ENCODE measurements at regions not wholly inside any gene's neighbourhood (a gene's known extent, or its start where the extent isn't known, plus 50 kb on each side); places are given as distances from the start of the nearest gene placed in this dataset.

- no peak overlapping the region for H3T11ph ChIP-seq (ENCODE audit: low read length)
- H3K27ac ChIP-seq (ENCODE audit: insufficient read length, low read depth, low read length) = no peak overlapping the region
- TF ChIP-seq CTCF (conservative IDR thresholded peaks at IDR 0.05) = peak; percentile 85
- no peak overlapping the region for H3K23ac ChIP-seq (ENCODE audit: insufficient read length, low read depth, low read length)
- H4K20me1 ChIP-seq (ENCODE audit: control insufficient read depth, insufficient read depth, insufficient read length) = no peaks in the 10 kb centered on the region
- no peak overlapping the region for H2AFZ ChIP-seq (ENCODE audit: low read length)
- H3K9me3 Mint-ChIP-seq = no peaks in the 10 kb centered on the region
- H3K56ac ChIP-seq (ENCODE audit: insufficient read length, low read depth, low read length) = no peak overlapping the region
- H4K8ac ChIP-seq (replicated peaks; ENCODE audit: insufficient read length, low read depth, low read length) = no peak overlapping the region
- H3K23me2 ChIP-seq (ENCODE audit: insufficient read length, low read depth, low read length, poor library complexity, severe bottlenecking) = no peaks in the 10 kb centered on the region
- H2BK120ac ChIP-seq (ENCODE audit: low read depth, low read length, poor library complexity, severe bottlenecking) = no peak overlapping the region
- no peaks in the 10 kb centered on the region; the same call in none of the 2 replicates for H3K27me3 Mint-ChIP-seq (ENCODE audit: low read depth)
- H3K27ac Mint-ChIP-seq = no peak overlapping the region
- H3K79me1 ChIP-seq (ENCODE audit: insufficient read depth, low read depth, low read length, poor library complexity, severe bottlenecking) = no peaks in the 10 kb centered on the region
- no peaks in the 10 kb centered on the region for H3K79me2 ChIP-seq (ENCODE audit: insufficient read depth, low read length)
- 0 out of 2 replicates have a peak, but pooled peaks cover 2% of the 10 kb centered on the region for H3K4me1 ChIP-seq (ENCODE audit: insufficient read depth, low read length)
- H3K4me1 Mint-ChIP-seq = peaks cover 9 to 10% of the 10 kb centered on the region in 2 experiments
- H3K4ac ChIP-seq (ENCODE audit: low read depth, low read length) = no peak overlapping the region
- H2BK20ac ChIP-seq (ENCODE audit: low read depth, low read length, poor library complexity, severe bottlenecking) = no peak overlapping the region
- H3K4me2 ChIP-seq (ENCODE audit: insufficient read depth, insufficient read length, low read length) = no peak overlapping the region
- no peak overlapping the region for H2AK5ac ChIP-seq (ENCODE audit: insufficient read length, low read length)
- no peaks in the 10 kb centered on the region for H3K9me3 ChIP-seq (ENCODE audit: control insufficient read depth, low read depth, low read length)
- no peak overlapping the region for H3K4me3 Mint-ChIP-seq
- H3K18ac ChIP-seq (ENCODE audit: insufficient read length, low read depth, low read length) = no peak overlapping the region
- no peaks in the 10 kb centered on the region for H3K36me3 Mint-ChIP-seq (ENCODE audit: insufficient read depth in 1 of 3, low read depth in 3 of 3)
- no peak overlapping the region for H2BK5ac ChIP-seq (ENCODE audit: insufficient read length, low read length)
- H4K5ac ChIP-seq (ENCODE audit: insufficient read length, low read depth, low read length) = no peak overlapping the region
- no peak overlapping the region for H3K14ac ChIP-seq (ENCODE audit: insufficient read depth, low read length)
- no peaks in the 10 kb centered on the region for H3K27me3 ChIP-seq (ENCODE audit: insufficient read depth, low read length)
- WGBS (ENCODE audit: extremely low coverage, insufficient read length, low lambda C conversion rate) = no CpG with 5 or more reads among the region's 2 CpGs
- no peak overlapping the region for H2BK15ac ChIP-seq (ENCODE audit: low read depth, low read length)
- no peak overlapping the region for H3K9ac ChIP-seq (ENCODE audit: extremely low read depth, insufficient read length, low read length)
- DNase-seq = no peak
- no peak overlapping the region for H2BK12ac ChIP-seq (ENCODE audit: insufficient read length, low read depth, low read length)
- H4K91ac ChIP-seq (ENCODE audit: insufficient read length, low read depth, low read length) = no peak overlapping the region
Measured at GRCh38 chr3:31132132-31132769, 237.8 kb upstream of the GADL1 start.
